Activated CD4-positive, alpha-beta memory T cell treated with anti-CD3 and anti-CD28 coated beads, Interleukin-2, amount 10 ng/mL, durations not matched to agents 7 days and 5 days (primary cell): ENCODE measurements at regions not wholly inside any gene's neighbourhood (a gene's known extent, or its start where the extent isn't known, plus 50 kb on each side); places are given as distances from the start of the nearest gene placed in this dataset.

Experiments used
- CTCF ChIA-PET: fragments of 350-600 bp; sonication (Branson Sonifier 250); formaldehyde crosslinking; loops from one replicate; lab custom pipeline; 2021; ENCODE audit warnings: antibody characterized with exemption, inconsistent platforms; lab: Charles Lee
- POLR2A ChIA-PET: fragments of 350-600 bp; sonication (Branson Sonifier 250); formaldehyde crosslinking; loops from one replicate; lab custom pipeline; 2021; ENCODE audit warnings: antibody characterized with exemption; lab: Charles Lee
- DNase-seq: peaks from one replicate; pipeline ENCODE4 v3.0.0-alpha.2; 2020
- H3K27ac Mint-ChIP-seq: one replicate; pipeline ENCODE4 v1.8.0; 2021; ENCODE audit warnings: mild to moderate bottlenecking, mixed read lengths
- H3K27me3 Mint-ChIP-seq: one replicate; pipeline ENCODE4 v1.8.0; 2021; ENCODE audit warnings: mixed read lengths
- H3K36me3 Mint-ChIP-seq: one replicate; pipeline ENCODE4 v1.8.0; 2021; ENCODE audit warnings: low read depth, mixed read lengths
- H3K4me1 Mint-ChIP-seq: one replicate; pipeline ENCODE4 v1.8.0; 2021; ENCODE audit warnings: mixed read lengths
- H3K4me3 Mint-ChIP-seq: one replicate; pipeline ENCODE4 v1.8.0; 2021; ENCODE audit warnings: mild to moderate bottlenecking, mixed read lengths
- H3K9me3 Mint-ChIP-seq: one replicate; pipeline ENCODE4 v1.8.0; 2021; ENCODE audit warnings: mixed read lengths

GRCh38 chr12:23096321-23096720 is 471.4 kb downstream of the ETNK1 start:
- DNase-seq = no peak
- POLR2A ChIA-PET = no interaction called here
- Mint-ChIP-seq H3K36me3 (no peaks in the 10 kb centered on the region), H3K4me1 (no peaks in the 10 kb centered on the region), H3K27me3 (no peaks in the 10 kb centered on the region), H3K9me3 (no peaks in the 10 kb centered on the region), H3K27ac (no peak overlapping the region), H3K4me3 (no peak overlapping the region)
- CTCF ChIA-PET = interaction anchor here (0.6 kb wide), 1 partner anchor 1948 kb away, joined by 3 read pairs; no protein-coding TSS in a partner anchor

- Mint-ChIP-seq H3K27me3 (no peaks in the 10 kb centered on the region), H3K36me3 (no peaks in the 10 kb centered on the region), H3K27ac (no peak overlapping the region), H3K9me3 (no peaks in the 10 kb centered on the region), H3K4me1 (no peaks in the 10 kb centered on the region), H3K4me3 (no peak overlapping the region)
- DNase-seq = no peak
- ChIA-PET POLR2A (no interaction called here), CTCF (no interaction called here)
These were observed 473.1 kb downstream of the ETNK1 start for GRCh38 chr12:23098110-23098509.

- H3K4me3 Mint-ChIP-seq = no peak overlapping the region
- no peaks in the 10 kb centered on the region for H3K9me3 Mint-ChIP-seq
- no peaks in the 10 kb centered on the region for H3K27me3 Mint-ChIP-seq
- no peaks in the 10 kb centered on the region for H3K4me1 Mint-ChIP-seq
- no peak overlapping the region for H3K27ac Mint-ChIP-seq
- ChIA-PET CTCF (no interaction called here), POLR2A (no interaction called here)
- DNase-seq = no peak
- no peaks in the 10 kb centered on the region for H3K36me3 Mint-ChIP-seq
These were observed 473.5 kb downstream of the ETNK1 start for GRCh38 chr12:23098517-23098916.

GRCh38 chr12:23099104-23099503 is 474.1 kb downstream of the ETNK1 start:
- Mint-ChIP-seq H3K9me3 (no peaks in the 10 kb centered on the region), H3K27ac (no peak overlapping the region), H3K36me3 (no peaks in the 10 kb centered on the region), H3K4me3 (no peak overlapping the region), H3K27me3 (no peaks in the 10 kb centered on the region), H3K4me1 (no peaks in the 10 kb centered on the region)
- CTCF ChIA-PET = no interaction called here
- POLR2A ChIA-PET = no interaction called here
- no peak for DNase-seq

- ChIA-PET POLR2A (no interaction called here), CTCF (no interaction called here)
- Mint-ChIP-seq H3K4me3 (no peak overlapping the region), H3K36me3 (no peaks in the 10 kb centered on the region), H3K4me1 (no peaks in the 10 kb centered on the region), H3K27ac (no peak overlapping the region), H3K9me3 (no peaks in the 10 kb centered on the region), H3K27me3 (no peaks in the 10 kb centered on the region)
- DNase-seq = no peak
These were observed 474.6 kb downstream of the ETNK1 start for GRCh38 chr12:23099604-23100003.

DNA sequence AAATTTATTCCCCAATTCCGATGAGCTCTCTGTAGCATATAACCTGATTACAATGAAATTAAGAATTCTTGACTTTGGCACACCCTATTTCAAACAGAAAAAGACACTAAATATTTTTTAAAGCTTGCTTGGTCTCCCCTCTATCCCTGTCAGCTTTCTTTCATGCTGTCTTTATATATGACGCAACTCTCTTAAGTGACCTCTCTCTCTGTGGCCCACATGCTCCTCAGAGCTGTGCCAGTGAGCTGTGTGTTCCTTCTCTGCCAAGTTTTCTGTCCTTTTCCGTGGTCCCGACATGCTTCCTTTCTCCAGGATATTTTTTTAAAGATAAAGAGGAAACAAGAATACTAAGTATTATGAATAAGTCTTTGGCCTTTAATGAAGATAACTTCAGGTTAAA is 484.0 kb downstream of the ETNK1 start:
- Mint-ChIP-seq H3K27me3 (no peaks in the 10 kb centered on the region), H3K36me3 (no peaks in the 10 kb centered on the region), H3K27ac (no peak overlapping the region), H3K4me1 (no peaks in the 10 kb centered on the region), H3K4me3 (no peak overlapping the region), H3K9me3 (no peaks in the 10 kb centered on the region)
- DNase-seq = no peak
- CTCF ChIA-PET = no interaction called here
- POLR2A ChIA-PET = no interaction called here

DNA sequence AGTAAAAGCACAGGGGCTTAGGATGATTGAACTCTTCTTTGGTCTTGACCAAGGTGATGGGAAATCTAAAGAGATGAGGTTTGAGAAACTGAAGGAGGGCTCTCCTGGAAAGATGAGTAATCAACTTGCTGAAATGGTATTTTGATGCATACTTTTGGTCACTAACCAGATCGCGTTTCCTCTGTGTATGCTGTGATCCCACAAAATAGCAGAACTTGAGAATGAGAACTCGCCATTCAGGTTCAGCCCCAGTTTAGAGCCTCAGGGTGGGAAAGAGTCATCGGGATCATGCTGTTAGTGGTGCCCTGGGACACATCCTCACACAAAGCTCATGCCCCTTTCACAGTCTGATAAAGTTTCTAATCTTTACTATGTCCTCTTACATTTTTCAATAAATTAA is 488.8 kb downstream of the ETNK1 start:
- CTCF ChIA-PET = no interaction called here
- no peaks in the 10 kb centered on the region for H3K9me3 Mint-ChIP-seq
- DNase-seq = no peak
- no peaks in the 10 kb centered on the region for H3K36me3 Mint-ChIP-seq
- no peaks in the 10 kb centered on the region for H3K27me3 Mint-ChIP-seq
- no peak overlapping the region for H3K27ac Mint-ChIP-seq
- no peaks in the 10 kb centered on the region for H3K4me1 Mint-ChIP-seq
- POLR2A ChIA-PET = no interaction called here
- H3K4me3 Mint-ChIP-seq = no peak overlapping the region

DNA sequence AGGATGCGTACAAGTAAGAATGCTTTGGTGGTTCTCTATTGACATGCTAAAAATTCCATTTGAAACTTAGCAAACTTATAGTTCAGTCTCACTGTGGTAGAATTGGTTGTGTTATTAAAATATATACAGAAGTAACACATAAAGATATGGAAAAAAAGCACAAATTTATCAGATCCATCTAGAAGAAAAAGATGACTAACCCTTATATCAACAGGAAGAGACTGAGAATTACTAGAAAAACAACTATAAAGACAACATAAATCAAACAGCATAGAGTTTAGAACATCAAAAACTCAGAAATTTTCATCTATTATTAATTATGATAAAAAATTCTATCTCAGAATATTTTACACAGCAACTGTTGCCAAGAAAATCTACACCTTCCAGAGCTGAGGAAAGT is 491.0 kb downstream of the ETNK1 start:
- CTCF ChIA-PET = no interaction called here
- no peak for DNase-seq
- no peak overlapping the region for H3K4me3 Mint-ChIP-seq
- no peaks in the 10 kb centered on the region for H3K36me3 Mint-ChIP-seq
- no peaks in the 10 kb centered on the region for H3K27me3 Mint-ChIP-seq
- H3K4me1 Mint-ChIP-seq = no peaks in the 10 kb centered on the region
- POLR2A ChIA-PET = no interaction called here
- H3K27ac Mint-ChIP-seq = no peak overlapping the region
- no peaks in the 10 kb centered on the region for H3K9me3 Mint-ChIP-seq

GRCh38 chr12:23126794-23127193 is 501.8 kb downstream of the ETNK1 start:
- Mint-ChIP-seq H3K4me3 (no peak overlapping the region), H3K27me3 (no peaks in the 10 kb centered on the region), H3K36me3 (no peaks in the 10 kb centered on the region), H3K9me3 (no peaks in the 10 kb centered on the region), H3K27ac (no peak overlapping the region), H3K4me1 (no peaks in the 10 kb centered on the region)
- CTCF ChIA-PET = no interaction called here
- POLR2A ChIA-PET = no interaction called here
- DNase-seq = no peak

DNA sequence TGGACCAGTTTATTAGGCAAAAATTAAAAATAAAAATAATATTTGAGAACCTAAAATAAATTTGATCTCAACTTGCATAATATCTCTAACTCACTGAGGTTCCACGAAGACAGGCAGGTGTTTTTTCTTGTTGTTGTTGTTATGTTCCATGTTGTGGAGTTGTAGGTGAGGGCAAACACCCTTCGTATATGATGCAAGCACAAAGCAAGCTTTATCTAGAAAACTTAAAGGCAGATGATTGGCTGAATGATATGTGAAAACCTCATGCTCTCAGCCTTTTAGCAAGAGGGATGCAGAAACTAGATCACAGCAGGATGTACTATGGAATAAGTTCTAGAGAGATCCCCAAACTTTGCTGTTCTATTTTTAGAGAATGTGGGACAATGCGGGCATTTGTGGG is 502.7 kb downstream of the ETNK1 start:
- ChIA-PET POLR2A (no interaction called here), CTCF (no interaction called here)
- Mint-ChIP-seq H3K4me1 (no peaks in the 10 kb centered on the region), H3K27me3 (no peaks in the 10 kb centered on the region), H3K27ac (no peak overlapping the region), H3K9me3 (no peaks in the 10 kb centered on the region), H3K36me3 (no peaks in the 10 kb centered on the region), H3K4me3 (no peak overlapping the region)
- DNase-seq = no peak

DNA sequence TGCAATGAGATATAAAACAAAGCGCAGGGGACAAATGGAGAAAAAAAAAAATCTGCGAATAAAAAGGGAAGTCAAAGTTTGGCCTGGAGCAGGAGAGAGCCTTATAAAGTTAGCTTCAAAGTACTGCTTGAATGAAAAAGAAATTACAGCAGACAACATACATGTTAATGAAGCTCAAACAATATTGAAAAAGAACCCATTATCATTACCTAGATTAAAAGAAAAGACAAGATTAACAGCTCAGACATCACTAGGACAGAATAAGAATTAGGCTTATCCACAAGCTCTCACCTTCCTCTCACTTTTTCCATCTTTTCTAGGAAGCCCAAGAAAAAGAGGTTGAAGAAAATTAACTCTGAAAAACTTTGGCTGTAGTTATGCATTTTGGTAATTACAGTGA is 503.5 kb downstream of the ETNK1 start:
- Mint-ChIP-seq H3K4me3 (no peak overlapping the region), H3K9me3 (no peaks in the 10 kb centered on the region), H3K4me1 (no peaks in the 10 kb centered on the region), H3K27ac (no peak overlapping the region), H3K36me3 (no peaks in the 10 kb centered on the region), H3K27me3 (no peaks in the 10 kb centered on the region)
- no peak for DNase-seq
- ChIA-PET POLR2A (no interaction called here), CTCF (no interaction called here)

- DNase-seq = no peak
- Mint-ChIP-seq H3K4me1 (no peaks in the 10 kb centered on the region), H3K9me3 (no peaks in the 10 kb centered on the region), H3K4me3 (no peak overlapping the region), H3K27me3 (no peaks in the 10 kb centered on the region), H3K27ac (no peak overlapping the region), H3K36me3 (no peaks in the 10 kb centered on the region)
- ChIA-PET CTCF (no interaction called here), POLR2A (no interaction called here)
These were observed 507.4 kb downstream of the ETNK1 start for GRCh38 chr12:23132357-23132756.

DNA sequence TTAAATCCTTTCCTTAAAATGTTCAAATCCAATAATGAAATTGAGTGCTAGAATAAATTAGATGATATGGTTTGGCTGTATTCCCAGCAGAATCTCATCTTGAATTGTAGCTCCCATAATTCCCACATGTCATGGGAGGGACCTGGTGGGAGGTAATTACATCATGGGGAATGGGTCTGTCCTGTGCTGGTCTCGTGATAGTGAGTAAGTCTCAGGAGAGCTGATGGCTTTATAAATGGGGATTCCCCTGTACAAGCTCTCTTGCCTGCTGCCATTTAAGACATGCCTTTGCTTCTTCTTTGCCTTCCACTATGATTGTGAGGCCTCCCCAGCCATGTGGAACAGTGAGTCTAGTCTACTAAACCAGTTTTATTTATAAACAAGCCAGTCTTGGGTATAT is 508.5 kb downstream of the ETNK1 start:
- no peaks in the 10 kb centered on the region for H3K4me1 Mint-ChIP-seq
- H3K27me3 Mint-ChIP-seq = no peaks in the 10 kb centered on the region
- ChIA-PET POLR2A (no interaction called here), CTCF (no interaction called here)
- no peaks in the 10 kb centered on the region for H3K9me3 Mint-ChIP-seq
- DNase-seq = no peak
- H3K4me3 Mint-ChIP-seq = no peak overlapping the region
- no peak overlapping the region for H3K27ac Mint-ChIP-seq
- no peaks in the 10 kb centered on the region for H3K36me3 Mint-ChIP-seq

DNA sequence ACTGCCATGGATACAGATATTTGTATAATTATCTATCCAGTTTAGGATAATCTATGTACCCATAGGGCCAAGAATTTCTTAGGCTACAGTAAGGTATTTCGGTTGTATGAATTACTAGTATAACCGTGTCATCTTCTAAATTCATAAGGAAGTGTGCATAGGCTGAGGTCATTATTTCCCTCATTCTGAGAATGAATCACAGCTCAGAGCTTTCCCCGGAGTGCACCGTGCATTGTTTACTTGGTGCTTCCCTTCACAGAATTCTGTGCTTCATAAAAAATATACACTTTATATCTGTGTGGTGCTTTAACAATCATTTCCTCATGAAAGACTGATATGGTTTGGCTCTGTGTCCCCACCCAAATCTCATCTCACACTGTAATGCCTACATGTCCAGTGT is 514.1 kb downstream of the ETNK1 start:
- no peak for DNase-seq
- Mint-ChIP-seq H3K9me3 (peaks cover 3% of the 10 kb centered on the region), H3K4me1 (no peaks in the 10 kb centered on the region), H3K36me3 (no peaks in the 10 kb centered on the region), H3K27ac (no peak overlapping the region), H3K27me3 (no peaks in the 10 kb centered on the region), H3K4me3 (no peak overlapping the region)
- POLR2A ChIA-PET = no interaction called here
- CTCF ChIA-PET = no interaction called here

GRCh38 chr12:23140710-23141109 is 515.7 kb downstream of the ETNK1 start:
- Mint-ChIP-seq H3K27ac (no peak overlapping the region), H3K4me1 (no peaks in the 10 kb centered on the region), H3K9me3 (peaks cover 12% of the 10 kb centered on the region), H3K36me3 (no peaks in the 10 kb centered on the region), H3K27me3 (no peaks in the 10 kb centered on the region), H3K4me3 (no peak overlapping the region)
- no peak for DNase-seq
- ChIA-PET POLR2A (no interaction called here), CTCF (no interaction called here)
